Loucy (cell line): ENCODE measurements at regions not wholly inside any gene's neighbourhood (a gene's known extent, or its start where the extent isn't known, plus 50 kb on each side); places are given as distances from the start of the nearest gene placed in this dataset.

Experiments used
- EZH2phosphoT487 ChIP-seq: fragments of 200-600 bp; IDR thresholded peaks from 2 replicates; pipeline ENCODE4 v1.6.1; 2018; ENCODE audit warnings: antibody characterized with exemption, mild to moderate bottlenecking, moderate library complexity, borderline replicate concordance
- TF ChIP-seq, protein P1 (sequence below): fragments of 200-600 bp; sonication (generic); conservative IDR thresholded peaks from 2 replicates; pipeline ENCODE4 v1.5.1; 2014; ENCODE audit warnings: mild to moderate bottlenecking, antibody characterized with exemption, low read length

DNA sequence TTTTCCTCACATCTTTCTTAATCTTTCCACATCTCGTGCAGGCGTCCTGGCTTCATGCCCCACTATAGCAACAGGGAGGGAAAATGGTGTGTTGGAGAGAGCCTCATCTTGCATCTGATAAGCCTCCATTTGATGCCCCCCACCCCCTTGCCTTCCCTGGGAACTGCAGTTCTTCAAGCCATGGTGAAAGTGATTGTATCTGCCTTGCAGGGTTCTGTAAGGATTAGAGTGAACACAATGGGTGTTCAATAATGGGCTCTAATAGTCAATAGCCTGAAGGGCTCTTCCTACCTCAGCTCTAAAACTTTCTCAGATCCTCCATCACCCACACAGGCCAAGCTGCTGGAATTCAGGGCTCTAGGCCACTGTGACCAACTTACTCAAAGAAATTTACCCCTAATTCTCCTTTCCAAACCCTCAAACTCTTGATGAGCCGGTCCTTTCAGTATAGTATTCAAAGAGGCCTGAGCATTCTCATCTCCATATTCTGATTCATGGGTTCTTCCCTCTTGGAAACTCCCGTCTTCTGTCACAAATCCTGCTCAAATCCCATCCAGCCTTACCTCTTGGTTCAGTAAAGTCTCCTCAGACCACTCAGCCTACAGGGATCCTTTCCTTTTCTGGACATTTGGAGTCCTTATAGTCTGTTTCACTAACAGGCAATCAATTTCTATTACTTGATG, 128.3 kb upstream of the TRIM2 start:
- TF ChIP-seq, protein P1, sequence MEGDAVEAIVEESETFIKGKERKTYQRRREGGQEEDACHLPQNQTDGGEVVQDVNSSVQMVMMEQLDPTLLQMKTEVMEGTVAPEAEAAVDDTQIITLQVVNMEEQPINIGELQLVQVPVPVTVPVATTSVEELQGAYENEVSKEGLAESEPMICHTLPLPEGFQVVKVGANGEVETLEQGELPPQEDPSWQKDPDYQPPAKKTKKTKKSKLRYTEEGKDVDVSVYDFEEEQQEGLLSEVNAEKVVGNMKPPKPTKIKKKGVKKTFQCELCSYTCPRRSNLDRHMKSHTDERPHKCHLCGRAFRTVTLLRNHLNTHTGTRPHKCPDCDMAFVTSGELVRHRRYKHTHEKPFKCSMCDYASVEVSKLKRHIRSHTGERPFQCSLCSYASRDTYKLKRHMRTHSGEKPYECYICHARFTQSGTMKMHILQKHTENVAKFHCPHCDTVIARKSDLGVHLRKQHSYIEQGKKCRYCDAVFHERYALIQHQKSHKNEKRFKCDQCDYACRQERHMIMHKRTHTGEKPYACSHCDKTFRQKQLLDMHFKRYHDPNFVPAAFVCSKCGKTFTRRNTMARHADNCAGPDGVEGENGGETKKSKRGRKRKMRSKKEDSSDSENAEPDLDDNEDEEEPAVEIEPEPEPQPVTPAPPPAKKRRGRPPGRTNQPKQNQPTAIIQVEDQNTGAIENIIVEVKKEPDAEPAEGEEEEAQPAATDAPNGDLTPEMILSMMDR = no peak
- TF ChIP-seq EZH2phosphoT487 = no peak
